ENCODE measurements at regions not wholly inside any gene's neighbourhood (a gene's known extent, or its start where the extent isn't known, plus 50 kb on each side); places are given as distances from the start of the nearest gene placed in this dataset.
A peak's percentile ranks its signal among the peaks of the same experiment; 100 is the strongest.

GRCh38 chr6:157757430-157758403 lies 65.3 kb upstream of the SNX9 start:
- Mint-ChIP-seq H3K27ac (peak overlapping the region; percentile 33), H3K4me1 (ENCODE audit: low read depth) (peaks cover 93% of the 10 kb centered on the region), H3K36me3 (ENCODE audit: low read depth) (no peaks in the 10 kb centered on the region), H3K9me3 (no peaks in the 10 kb centered on the region), H3K4me3 (no peak overlapping the region), H3K27me3 (ENCODE audit: low read depth) (no peaks in the 10 kb centered on the region)
- CTCF ChIA-PET: interaction anchor here (0.6 to 10.1 kb wide), 29 partner anchors 9 to 435 kb away, joined by 3 to 142 read pairs (median 5); partner anchors contain the start of gene TMEM242
- no peak for DNase-seq
- intact Hi-C loops (cut with micrococcal nuclease): loop anchor here (2.0 to 5.0 kb wide), 2 partner anchors 89 to 435 kb away; partner anchors contain the start of gene TMEM242

- Mint-ChIP-seq H3K9me3 (no peaks in the 10 kb centered on the region), H3K4me3 (no peak overlapping the region), H3K27ac (peak overlapping the region; percentile 33), H3K36me3 (ENCODE audit: low read depth) (no peaks in the 10 kb centered on the region), H3K27me3 (ENCODE audit: low read depth) (no peaks in the 10 kb centered on the region), H3K4me1 (ENCODE audit: low read depth) (peaks cover 93% of the 10 kb centered on the region)
- no peak for DNase-seq
- intact Hi-C loops (cut with micrococcal nuclease): loop anchor here (5.0 kb wide), 1 partner anchor 436 kb away; the partner anchor contains the start of gene TMEM242
- CTCF ChIA-PET: interaction anchor here (1.2 to 10.1 kb wide), 3 partner anchors 119 to 314 kb away, joined by 3 to 142 read pairs (median 8); no protein-coding TSS in a partner anchor
These were observed 64.5 kb upstream of the SNX9 start for GRCh38 chr6:157758516-157759023.

- H3K9me3 Mint-ChIP-seq: no peaks in the 10 kb centered on the region
- H3K27me3 Mint-ChIP-seq (ENCODE audit: low read depth): no peaks in the 10 kb centered on the region
- CTCF ChIA-PET: interaction anchor here (1.2 to 10.1 kb wide), 3 partner anchors 118 to 314 kb away, joined by 3 to 142 read pairs (median 8); no protein-coding TSS in a partner anchor
- H3K4me1 Mint-ChIP-seq (ENCODE audit: low read depth): peaks cover 93% of the 10 kb centered on the region
- DNase-seq: no peak
- H3K27ac Mint-ChIP-seq: no peak overlapping the region
- no peaks in the 10 kb centered on the region for H3K36me3 Mint-ChIP-seq (ENCODE audit: low read depth)
- H3K4me3 Mint-ChIP-seq: no peak overlapping the region
- intact Hi-C loops (cut with micrococcal nuclease): loop anchor here (5.0 kb wide), 1 partner anchor 437 kb away; the partner anchor contains the start of gene TMEM242
These were observed 64.0 kb upstream of the SNX9 start for GRCh38 chr6:157759028-157759427.

- Mint-ChIP-seq H3K27ac (peak overlapping the region; percentile 87), H3K9me3 (no peaks in the 10 kb centered on the region), H3K27me3 (ENCODE audit: low read depth) (no peaks in the 10 kb centered on the region), H3K36me3 (ENCODE audit: low read depth) (no peaks in the 10 kb centered on the region), H3K4me1 (ENCODE audit: low read depth) (peaks cover 93% of the 10 kb centered on the region), H3K4me3 (no peak overlapping the region)
- no peak for DNase-seq
- intact Hi-C loops (cut with micrococcal nuclease): loop anchor here (2.0 to 10.0 kb wide), 3 partner anchors 297 to 705 kb away; no protein-coding TSS in a partner anchor
- CTCF ChIA-PET: interaction anchor here (0.9 to 10.1 kb wide), 5 partner anchors 31 to 312 kb away, joined by 3 to 142 read pairs (median 8); no protein-coding TSS in a partner anchor
These were observed 62.9 kb upstream of the SNX9 start for GRCh38 chr6:157760137-157760536.

- DNase-seq: no peak
- intact Hi-C loops (cut with micrococcal nuclease): loop anchor here (1.0 to 10.0 kb wide), 5 partner anchors 100 to 706 kb away; no protein-coding TSS in a partner anchor
- H3K36me3 Mint-ChIP-seq (ENCODE audit: low read depth): no peaks in the 10 kb centered on the region
- no peaks in the 10 kb centered on the region for H3K9me3 Mint-ChIP-seq
- H3K4me3 Mint-ChIP-seq: no peak overlapping the region
- peak overlapping the region; percentile 87 for H3K27ac Mint-ChIP-seq
- CTCF ChIA-PET: interaction anchor here (0.9 to 10.1 kb wide), 5 partner anchors 30 to 124 kb away, joined by 3 to 142 read pairs (median 5); no protein-coding TSS in a partner anchor
- H3K27me3 Mint-ChIP-seq (ENCODE audit: low read depth): no peaks in the 10 kb centered on the region
- peaks cover 91% of the 10 kb centered on the region for H3K4me1 Mint-ChIP-seq (ENCODE audit: low read depth)
These were observed 62.3 kb upstream of the SNX9 start for GRCh38 chr6:157760589-157761330.

- Mint-ChIP-seq H3K36me3 (ENCODE audit: low read depth) (no peaks in the 10 kb centered on the region), H3K9me3 (no peaks in the 10 kb centered on the region), H3K4me3 (peak overlapping the region; percentile 11), H3K4me1 (ENCODE audit: low read depth) (peaks cover 90% of the 10 kb centered on the region), H3K27ac (peak overlapping the region; percentile 87), H3K27me3 (ENCODE audit: low read depth) (no peaks in the 10 kb centered on the region)
- CTCF ChIA-PET: interaction anchor here (0.8 to 10.1 kb wide), 11 partner anchors 7 to 264 kb away, joined by 3 to 142 read pairs (median 3); no protein-coding TSS in a partner anchor
- peak; percentile 54 for DNase-seq
- intact Hi-C loops (cut with micrococcal nuclease): loop anchor here (1.0 to 10.0 kb wide), 5 partner anchors 99 to 707 kb away; no protein-coding TSS in a partner anchor
These were observed 61.6 kb upstream of the SNX9 start for GRCh38 chr6:157761331-157761921.

GRCh38 chr6:157761926-157762325 lies 61.1 kb upstream of the SNX9 start:
- CTCF ChIA-PET: interaction anchor here (0.8 to 10.1 kb wide), 11 partner anchors 8 to 280 kb away, joined by 3 to 142 read pairs (median 3); no protein-coding TSS in a partner anchor
- no peaks in the 10 kb centered on the region for H3K27me3 Mint-ChIP-seq (ENCODE audit: low read depth)
- H3K4me1 Mint-ChIP-seq (ENCODE audit: low read depth): peaks cover 87% of the 10 kb centered on the region
- intact Hi-C loops (cut with micrococcal nuclease): loop anchor here (1.0 to 10.0 kb wide), 5 partner anchors 98 to 707 kb away; no protein-coding TSS in a partner anchor
- no peaks in the 10 kb centered on the region for H3K36me3 Mint-ChIP-seq (ENCODE audit: low read depth)
- DNase-seq: no peak
- no peaks in the 10 kb centered on the region for H3K9me3 Mint-ChIP-seq
- H3K4me3 Mint-ChIP-seq: peak overlapping the region; percentile 11
- peak overlapping the region; percentile 87 for H3K27ac Mint-ChIP-seq

- DNase-seq: no peak
- Mint-ChIP-seq H3K27me3 (ENCODE audit: low read depth) (no peaks in the 10 kb centered on the region), H3K36me3 (ENCODE audit: low read depth) (no peaks in the 10 kb centered on the region), H3K4me1 (ENCODE audit: low read depth) (peaks cover 87% of the 10 kb centered on the region), H3K27ac (peak overlapping the region; percentile 91), H3K9me3 (no peaks in the 10 kb centered on the region), H3K4me3 (no peak overlapping the region)
- intact Hi-C loops (cut with micrococcal nuclease): loop anchor here (5.0 to 10.0 kb wide), 2 partner anchors 295 to 708 kb away; no protein-coding TSS in a partner anchor
- CTCF ChIA-PET: interaction anchor here (0.6 to 10.1 kb wide), 13 partner anchors 9 to 880 kb away, joined by 3 to 142 read pairs (median 3); no protein-coding TSS in a partner anchor
These were observed 60.4 kb upstream of the SNX9 start for GRCh38 chr6:157762636-157763035.

GRCh38 chr6:157763129-157763903 lies 59.7 kb upstream of the SNX9 start:
- H3K4me1 Mint-ChIP-seq (ENCODE audit: low read depth): peaks cover 87% of the 10 kb centered on the region
- H3K9me3 Mint-ChIP-seq: no peaks in the 10 kb centered on the region
- H3K36me3 Mint-ChIP-seq (ENCODE audit: low read depth): no peaks in the 10 kb centered on the region
- no peak overlapping the region for H3K4me3 Mint-ChIP-seq
- intact Hi-C loops (cut with micrococcal nuclease): loop anchor here (5.0 to 10.0 kb wide), 2 partner anchors 294 to 709 kb away; no protein-coding TSS in a partner anchor
- peak; percentile 81 for DNase-seq
- peak overlapping the region; percentile 91 for H3K27ac Mint-ChIP-seq
- CTCF ChIA-PET: interaction anchor here (0.6 to 10.1 kb wide), 17 partner anchors 7 to 879 kb away, joined by 3 to 142 read pairs (median 4); no protein-coding TSS in a partner anchor
- no peaks in the 10 kb centered on the region for H3K27me3 Mint-ChIP-seq (ENCODE audit: low read depth)

- Mint-ChIP-seq H3K36me3 (ENCODE audit: low read depth) (no peaks in the 10 kb centered on the region), H3K27ac (peak overlapping the region; percentile 91), H3K4me1 (ENCODE audit: low read depth) (peaks cover 85% of the 10 kb centered on the region), H3K9me3 (no peaks in the 10 kb centered on the region), H3K4me3 (no peak overlapping the region), H3K27me3 (ENCODE audit: low read depth) (no peaks in the 10 kb centered on the region)
- DNase-seq: no peak
- CTCF ChIA-PET: interaction anchor here (0.6 to 10.1 kb wide), 12 partner anchors 8 to 262 kb away, joined by 3 to 142 read pairs (median 4); no protein-coding TSS in a partner anchor
- intact Hi-C loops (cut with micrococcal nuclease): loop anchor here (1.0 to 10.0 kb wide), 17 partner anchors 8 to 885 kb away; no protein-coding TSS in a partner anchor
These were observed 59.2 kb upstream of the SNX9 start for GRCh38 chr6:157763904-157764177.
